ENCODE measurements at regions not wholly inside any gene's neighbourhood (a gene's known extent, or its start where the extent isn't known, plus 50 kb on each side); places are given as distances from the start of the nearest gene placed in this dataset.

GRCh38 chr12:70190262-70191010, 52.8 kb upstream of the CNOT2 start:
- Histone ChIP-seq H3K4me3 (no peak overlapping the region), H3K27ac (no peak overlapping the region), H3K9me3 (no peaks in the 10 kb centered on the region), H3K36me3 (no peaks in the 10 kb centered on the region), H3K4me1 (ENCODE audit: insufficient read depth) (no peaks in the 10 kb centered on the region), H3K27me3 (no peaks in the 10 kb centered on the region)
- DNase-seq: no peak
- no peak for TF ChIP-seq POLR2A (IDR thresholded peaks at IDR 0.05)
- TF ChIP-seq CTCF (IDR thresholded peaks at IDR 0.05): no peak
- no peak for TF ChIP-seq EP300 (IDR thresholded peaks at IDR 0.05)
- intact Hi-C loops (cut with DNase I): no loop called here
- 76 to 88% (median 78%) methylated on average over 1 of the region's 1 CpG for WGBS, 3 donors
